HepG2 (cell line): ENCODE measurements at regions not wholly inside any gene's neighbourhood (a gene's known extent, or its start where the extent isn't known, plus 50 kb on each side); places are given as distances from the start of the nearest gene placed in this dataset.

Source experiments
- ATAC-seq: fragments of 200-7000 bp; cut with Tn5 transposase; 3 replicates; pipeline ENCODE4 v1.9.1; 2020; ENCODE audit warnings: mild to moderate bottlenecking, moderate library complexity
- BruUV-seq: library from RNA; stranded (reverse); fragments of 400-500 nt; replicated peaks from 2 replicates; lab custom pipeline; 2021; lab: Mats Ljungman, UMichigan
- CTCF ChIA-PET: fragments of 300-600 bp; formaldehyde crosslinking; extraction: SDS; loops from one replicate; lab custom pipeline; 2021; ENCODE audit warnings: low total read pairs, inconsistent platforms, low intra/inter-chr PET ratio; lab: Yijun Ruan, JAX
- POLR2A ChIA-PET: fragments of 350-600 bp; sonication (Branson Sonifier 250); formaldehyde crosslinking; loops from one replicate; lab custom pipeline; 2020; ENCODE audit warnings: antibody characterized with exemption, inconsistent platforms; lab: Yijun Ruan, JAX
- DNase-seq: peaks from one replicate; pipeline ENCODE4 v3.0.0-alpha.2; 2015; ENCODE audit warnings: low spot score
- FAIRE-seq: peaks from 3 replicates; lab custom pipeline; 2011; peaks lifted over from hg19 to GRCh38; lab: Jason Lieb, UNC
- H2AFZ ChIP-seq: one replicate; pipeline ENCODE4 v1.6.1; 2011; ENCODE audit warnings: low read length, inconsistent platforms
- H3K27ac ChIP-seq: fragments of 300-600 bp; 3 replicates; pipeline ENCODE4 v1.8.0; 2011; ENCODE audit warnings: mixed run types, mild to moderate bottlenecking, mixed read lengths, low read length, inconsistent platforms; ENCODE audit not compliant: insufficient read depth; ENCODE audit errors: extremely low read length
- H3K27me3 ChIP-seq, 2 experiments: fragments of 200-600 bp in 1 of 2; 2 replicates in 1 of 2; 3 replicates in 1 of 2; pipeline versions ENCODE4 v1.6.0 to v1.8.0; 2011; ENCODE audit warnings: low read length in 2 of 2, mild to moderate bottlenecking in 2 of 2, moderate library complexity in 2 of 2, inconsistent platforms in 1 of 2; ENCODE audit not compliant: insufficient read depth in 2 of 2, control insufficient read depth in 1 of 2
- H3K36me3 ChIP-seq, 2 experiments: fragments of 200-600 bp in 1 of 2; replicated peaks in 1 of 2; 2 replicates in 1 of 2; 3 replicates in 1 of 2; pipeline versions ENCODE4 v1.5.1 to v1.8.0; 2011; ENCODE audit warnings: low read length in 2 of 2, inconsistent platforms in 1 of 2; ENCODE audit not compliant: insufficient read depth in 2 of 2, control insufficient read depth in 1 of 2
- H3K4me1 ChIP-seq: 2 replicates; pipeline ENCODE4 v1.5.1; 2012; ENCODE audit warnings: low read length, inconsistent platforms; ENCODE audit not compliant: insufficient read depth
- H3K4me2 ChIP-seq: 2 replicates; pipeline ENCODE4 v1.6.0; 2011; ENCODE audit warnings: low read depth, low read length, inconsistent platforms
- H3K4me3 ChIP-seq, 3 experiments: fragments of 200-600 bp in 1 of 3; sonication (generic), shearing (Covaris generic) in 1 of 3; replicated peaks in 1 of 3; 2 replicates each; pipeline ENCODE4 v1.5.1; 2011 to 2016; ENCODE audit warnings: low read length in 3 of 3, inconsistent platforms in 2 of 3, low read depth in 2 of 3, mild to moderate bottlenecking in 2 of 3, control low read depth in 1 of 3, mixed read lengths in 1 of 3; ENCODE audit not compliant: insufficient read depth in 1 of 3
- H3K79me2 ChIP-seq: one replicate; pipeline ENCODE4 v1.6.1; 2011; ENCODE audit warnings: low read length, inconsistent platforms; ENCODE audit not compliant: insufficient read depth
- H3K9ac ChIP-seq: 2 replicates; pipeline ENCODE4 v1.6.0; 2011; ENCODE audit warnings: mild to moderate bottlenecking, low read depth, low read length, inconsistent platforms; ENCODE audit not compliant: insufficient read depth
- H3K9me3 ChIP-seq: 2 replicates; pipeline ENCODE4 v1.5.1; 2012; ENCODE audit warnings: mild to moderate bottlenecking, low read length
- H4K20me1 ChIP-seq: 2 replicates; pipeline ENCODE4 v1.6.0; 2011; ENCODE audit warnings: inconsistent platforms, mild to moderate bottlenecking, low read length, moderate library complexity; ENCODE audit not compliant: insufficient read depth
- AGO1 ChIP-seq: fragments of 200-400 bp; formaldehyde crosslinking; IDR thresholded peaks from 2 replicates; pipeline ENCODE4 v1.6.1; 2017; ENCODE audit warnings: mild to moderate bottlenecking, low read depth, low read length, moderate library complexity; ENCODE audit not compliant: poor library complexity, severe bottlenecking
- GFI1 ChIP-seq: sonication (generic); formaldehyde crosslinking; IDR thresholded peaks from 2 replicates; pipeline ENCODE4 v1.5.0; 2020; ENCODE audit warnings: missing genetic modification reagents, mild to moderate bottlenecking, borderline replicate concordance
- KMT2B ChIP-seq: IDR thresholded peaks from 2 replicates; pipeline ENCODE4 v1.6.1; 2016; ENCODE audit warnings: missing genetic modification reagents, missing compliant biosample characterization
- NFKB2 ChIP-seq: sonication (generic); formaldehyde crosslinking; IDR thresholded peaks from 2 replicates; pipeline ENCODE4 v1.4.0; 2020; ENCODE audit warnings: missing genetic modification reagents, borderline replicate concordance
- NKX3-1 ChIP-seq: sonication (generic); formaldehyde crosslinking; IDR thresholded peaks from 2 replicates; pipeline ENCODE4 v1.5.0; 2020; ENCODE audit warnings: missing genetic modification reagents
- RNF2 ChIP-seq: fragments of 450-650 bp; conservative IDR thresholded peaks from 2 replicates; pipeline ENCODE4 v1.6.1; 2016; ENCODE audit warnings: low read depth
- RNF219 ChIP-seq: sonication (generic); formaldehyde crosslinking; IDR thresholded peaks from 2 replicates; pipeline ENCODE4 v1.5.0; 2020; ENCODE audit warnings: mild to moderate bottlenecking, missing genetic modification reagents
- ZEB1 ChIP-seq: IDR thresholded peaks from 2 replicates; pipeline ENCODE4 v1.6.1; 2012; ENCODE audit warnings: mild to moderate bottlenecking, low read depth, inconsistent platforms; ENCODE audit not compliant: insufficient replicate concordance
- ZNF44 ChIP-seq: sonication (generic); formaldehyde crosslinking; IDR thresholded peaks from 2 replicates; pipeline ENCODE4 v1.5.1; 2020; ENCODE audit warnings: mild to moderate bottlenecking, missing genetic modification reagents
- ZNF660 ChIP-seq: sonication (generic); formaldehyde crosslinking; IDR thresholded peaks from 2 replicates; pipeline ENCODE4 v1.5.1; 2020; ENCODE audit warnings: mild to moderate bottlenecking, low read depth, missing genetic modification reagents, borderline replicate concordance
- ZNF773 ChIP-seq: sonication (generic); formaldehyde crosslinking; IDR thresholded peaks from 2 replicates; pipeline ENCODE4 v1.4.0; 2020; ENCODE audit warnings: missing genetic modification reagents, borderline replicate concordance
- in situ Hi-C: cut with HindIII; loops from 2 replicates; pipeline ENCODE4 v1.10.0; 2017; ENCODE audit warnings: low pct_unique_long_range_greater_than_20kb; ENCODE audit not compliant: extremely low pct_ligation_motif_present
- intact Hi-C: fragments of 100-400 bp; cut with micrococcal nuclease; formaldehyde crosslinking; loops from one replicate; pipeline ENCODE4 v1.10.0; 2022; ENCODE audit not compliant: unreplicated experiment
- TF ChIP-seq, protein P1 (sequence below): sonication (generic); formaldehyde crosslinking; IDR thresholded peaks from 2 replicates; pipeline ENCODE4 v1.4.0; 2020; ENCODE audit warnings: mild to moderate bottlenecking, missing genetic modification reagents

DNA sequence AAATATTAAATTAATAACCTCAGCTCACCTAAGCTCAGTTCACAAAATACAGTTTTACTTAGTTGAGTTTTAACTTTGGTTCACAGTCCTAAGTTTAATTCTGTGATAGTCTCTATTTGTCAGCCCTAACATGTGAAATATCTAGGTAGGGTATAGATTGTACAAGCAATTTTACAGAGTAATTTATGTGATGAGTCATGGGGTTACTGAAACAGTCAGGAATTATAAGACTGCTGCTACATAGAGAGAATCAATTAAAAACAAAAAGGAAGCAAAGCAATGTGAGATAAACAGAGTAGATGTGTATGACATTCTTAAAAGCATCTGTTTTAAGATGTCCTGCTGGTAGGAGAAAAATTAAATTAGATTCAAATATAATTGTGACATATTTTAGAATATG is 1018.2 kb upstream of the KCND2 start:
- Histone ChIP-seq H3K9me3 (no peaks in the 10 kb centered on the region), H3K36me3 (no peaks in the 10 kb centered on the region), H3K9ac (no peak overlapping the region), H2AFZ (no peak overlapping the region), H3K27me3 (no peaks in the 10 kb centered on the region; a peak in 1 of 5 replicates), H3K4me3 (no peak overlapping the region), H3K27ac (no peak overlapping the region), H3K79me2 (no peaks in the 10 kb centered on the region), H3K4me1 (no peaks in the 10 kb centered on the region), H3K4me2 (no peak overlapping the region), H4K20me1 (no peaks in the 10 kb centered on the region)
- intact Hi-C loops (no loop called here), in situ Hi-C loops (no loop called here)
- DNase-seq (no peak), ATAC-seq (no peak), FAIRE-seq (no peak)
- ChIA-PET CTCF (no interaction called here), POLR2A (no interaction called here)
- TF ChIP-seq AGO1 (no peak), RNF2 (no peak), NFKB2 (CRISPR knock-in tag) (no peak), RNF219 (CRISPR knock-in tag) (no peak), GFI1 (no peak), ZNF44 (CRISPR knock-in tag) (no peak), NKX3-1 (CRISPR knock-in tag) (no peak)
- TF ChIP-seq, protein P1, sequence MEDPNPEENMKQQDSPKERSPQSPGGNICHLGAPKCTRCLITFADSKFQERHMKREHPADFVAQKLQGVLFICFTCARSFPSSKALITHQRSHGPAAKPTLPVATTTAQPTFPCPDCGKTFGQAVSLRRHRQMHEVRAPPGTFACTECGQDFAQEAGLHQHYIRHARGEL, result no peak
- BruUV-seq, result no TSS peak

DNA sequence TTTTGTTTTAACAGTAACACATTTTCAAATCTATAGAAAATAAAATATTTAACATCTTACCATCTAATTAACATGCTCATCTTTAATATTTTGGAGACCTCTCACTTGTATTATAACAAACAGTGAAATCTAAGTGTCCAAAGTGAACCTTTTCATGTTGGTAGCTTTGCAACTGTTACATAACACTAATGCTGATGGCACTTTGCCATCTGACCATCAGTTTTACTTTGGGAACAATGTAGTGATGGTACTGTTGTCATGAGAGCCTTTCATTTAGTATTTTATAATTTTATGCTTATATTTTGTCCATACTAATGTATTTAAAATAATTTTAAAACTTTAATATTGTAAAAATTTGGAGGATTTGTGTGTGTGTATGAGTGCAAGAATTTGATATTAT is 1017.0 kb upstream of the KCND2 start:
- no peak for FAIRE-seq
- POLR2A ChIA-PET, result no interaction called here
- Histone ChIP-seq H2AFZ (no peak overlapping the region), H3K4me3 (no peak overlapping the region), H3K27ac (no peak overlapping the region), H3K27me3 (no peaks in the 10 kb centered on the region; a peak in 1 of 5 replicates), H3K79me2 (no peaks in the 10 kb centered on the region), H3K9me3 (no peaks in the 10 kb centered on the region), H4K20me1 (no peaks in the 10 kb centered on the region), H3K4me2 (no peak overlapping the region), H3K36me3 (no peaks in the 10 kb centered on the region), H3K4me1 (no peaks in the 10 kb centered on the region), H3K9ac (no peak overlapping the region)
- DNase-seq, result no peak
- no TSS peak for BruUV-seq
- ATAC-seq, result no peak
- CTCF ChIA-PET, result no interaction called here
- TF ChIP-seq ZEB1, result no peak
- TF ChIP-seq ZNF660 (CRISPR knock-in tag), result no peak
- no peak for TF ChIP-seq KMT2B (CRISPR knock-in tag)
- no peak for TF ChIP-seq ZNF773
- in situ Hi-C loops, result no loop called here
- intact Hi-C loops, result no loop called here
